Erythroblast (primary cell): ENCODE measurements at regions not wholly inside any gene's neighbourhood (a gene's known extent, or its start where the extent isn't known, plus 50 kb on each side); places are given as distances from the start of the nearest gene placed in this dataset.

Experiments
- DNase-seq, 2 experiments: peaks; one replicate each; lab custom pipeline; 2025; lab: John Stamatoyannopoulos, UW
- GATA1 ChIP-seq: IDR thresholded peaks from 2 replicates; pipeline ENCODE4 v1.6.1; 2011; ENCODE audit warnings: low read depth, mild to moderate bottlenecking, control low read depth, low read length, moderate library complexity
- POLR2A ChIP-seq: IDR thresholded peaks from 2 replicates; pipeline ENCODE4 v1.6.1; 2011; ENCODE audit warnings: mild to moderate bottlenecking, low read length

DNA sequence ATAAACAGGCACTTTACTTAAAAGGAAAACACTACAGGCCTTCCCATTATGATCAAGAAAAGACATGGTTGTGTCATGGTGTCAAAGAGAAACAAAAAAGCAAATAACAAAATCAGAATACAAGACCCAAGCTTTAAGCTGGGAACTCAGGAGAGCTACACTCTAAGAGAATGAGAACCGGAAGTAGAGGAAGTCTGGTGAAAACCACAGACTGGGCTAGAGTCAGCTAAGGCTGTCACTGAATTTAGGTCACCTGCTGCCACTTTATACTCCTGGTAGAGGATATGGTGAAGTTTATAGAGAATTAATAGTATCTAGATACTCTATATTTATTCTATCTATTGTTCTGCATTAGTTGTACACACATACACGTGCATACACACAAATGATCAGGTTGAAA, 971.7 kb downstream of the FLRT2 start:
- TF ChIP-seq POLR2A (no peak), GATA1 (no peak)
- no peak for DNase-seq

DNA sequence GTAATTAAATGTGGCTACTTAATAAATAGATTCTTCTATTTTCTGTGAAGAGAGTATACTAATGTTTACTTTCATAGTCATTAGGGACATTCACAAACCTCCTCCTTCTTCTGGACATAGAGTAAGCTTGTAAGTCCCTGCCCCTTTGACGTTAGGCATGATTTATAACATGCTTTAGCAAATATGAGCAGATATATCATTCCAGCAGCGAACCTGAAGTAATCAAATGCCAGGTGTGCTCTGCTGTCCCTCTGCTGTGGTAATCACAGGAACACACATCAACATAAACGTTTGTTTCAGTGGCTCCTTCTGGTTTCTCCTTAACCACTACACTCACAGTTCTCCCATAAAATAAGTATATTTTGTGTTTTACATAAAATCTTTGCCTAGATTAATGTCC, 961.8 kb downstream of the FLRT2 start:
- no peak for DNase-seq
- TF ChIP-seq POLR2A (no peak), GATA1 (no peak)

DNA sequence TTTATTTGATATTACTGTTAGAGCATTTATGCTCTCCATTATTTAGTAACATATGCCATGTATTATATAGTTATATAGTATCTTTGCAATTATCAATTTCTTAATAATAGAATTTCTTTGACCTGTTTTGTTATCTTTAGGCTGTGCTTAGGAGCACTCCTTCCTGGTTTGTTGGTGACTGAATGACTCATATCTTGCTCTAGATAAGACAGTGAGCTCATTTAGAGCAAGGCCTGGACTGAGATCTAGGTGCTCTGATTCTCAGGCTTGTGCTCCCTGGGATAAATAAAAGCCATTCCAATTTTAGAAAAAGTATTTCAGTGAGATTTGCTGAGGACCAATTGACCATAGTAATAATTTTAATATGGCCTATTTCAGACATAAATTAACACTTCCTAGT, 951.2 kb downstream of the FLRT2 start:
- DNase-seq, result peak in 1 of 2 experiments; percentile 2
- TF ChIP-seq GATA1, result no peak
- TF ChIP-seq POLR2A, result no peak

DNA sequence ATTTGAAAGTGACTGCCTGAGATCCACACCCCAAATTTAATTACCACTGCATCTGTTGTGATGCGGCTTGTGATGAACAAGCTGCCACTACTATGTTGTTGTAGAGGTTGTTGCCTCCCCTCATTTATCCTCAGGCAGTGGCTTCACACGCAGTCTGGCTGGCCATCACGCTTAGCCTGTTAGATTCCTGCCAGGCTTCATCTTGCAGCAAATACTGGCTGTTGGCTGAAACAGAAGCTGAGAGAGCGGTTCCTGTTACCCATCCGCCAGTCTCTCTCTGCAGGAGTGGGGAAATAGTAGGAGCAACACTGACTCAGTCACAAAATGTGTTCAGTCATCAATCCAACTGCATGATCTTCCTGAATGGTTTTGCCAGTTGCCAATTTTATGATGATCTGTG, 934.4 kb downstream of the FLRT2 start:
- no peak for DNase-seq
- no peak for TF ChIP-seq GATA1
- TF ChIP-seq POLR2A, result no peak

DNA sequence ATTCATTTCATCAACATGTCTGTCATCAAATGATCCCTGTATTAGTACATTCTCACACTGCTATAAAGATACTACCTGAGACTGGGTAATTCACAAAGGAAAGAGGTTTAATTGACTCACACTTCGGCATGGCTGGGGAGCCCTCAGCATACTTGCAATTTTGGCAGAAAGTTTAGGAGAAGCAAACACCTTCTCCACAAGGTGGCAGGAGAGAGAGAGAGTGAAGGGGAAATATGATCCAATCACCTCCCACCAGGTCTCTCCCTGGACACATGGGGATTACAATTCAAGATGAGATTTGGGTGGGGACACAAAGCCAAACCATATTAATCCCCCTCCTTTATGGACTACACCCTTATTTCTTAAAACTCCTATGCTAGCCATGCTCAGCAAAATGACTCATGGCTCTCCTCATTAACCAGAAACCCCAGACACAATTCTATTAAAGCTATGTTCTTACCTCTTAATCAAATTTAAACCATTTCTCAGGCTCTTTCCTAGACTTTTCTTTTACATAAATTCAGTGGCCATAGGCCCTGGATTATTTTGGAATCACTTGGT, 932.3 kb downstream of the FLRT2 start:
- DNase-seq, result peak; percentile 2 to 34
- TF ChIP-seq POLR2A (no peak), GATA1 (no peak)

DNA sequence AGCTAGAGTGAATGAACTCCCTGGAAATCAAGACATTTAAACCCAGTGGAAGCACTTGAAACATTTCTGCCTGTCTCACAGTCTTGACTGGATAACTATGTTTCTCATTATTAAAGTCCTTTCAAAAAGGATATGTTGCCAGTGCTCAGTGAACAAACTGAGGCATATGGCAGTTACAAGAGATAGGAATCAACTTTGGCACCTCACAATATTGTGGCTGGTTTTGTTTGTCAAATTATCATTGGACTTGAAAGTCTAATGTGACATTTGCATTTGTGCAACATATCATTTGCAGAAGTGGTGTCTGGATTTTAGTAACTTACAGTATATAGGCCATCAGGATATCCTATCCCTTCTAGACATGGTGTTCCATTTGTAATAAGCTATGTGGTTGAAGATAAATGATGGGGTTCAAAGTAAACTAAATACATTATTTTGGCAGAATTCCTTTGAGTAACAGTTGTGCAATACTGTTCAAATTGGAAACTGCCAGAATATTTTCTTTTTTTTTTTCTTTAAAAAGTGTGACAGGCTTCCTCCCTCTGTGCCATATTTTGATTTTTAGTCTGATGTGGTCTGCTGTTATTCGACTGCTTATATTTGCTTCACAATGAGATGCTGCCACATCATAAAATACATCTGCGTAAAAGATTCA, 927.7 kb downstream of the FLRT2 start:
- TF ChIP-seq POLR2A (no peak), GATA1 (no peak)
- no peak for DNase-seq

DNA sequence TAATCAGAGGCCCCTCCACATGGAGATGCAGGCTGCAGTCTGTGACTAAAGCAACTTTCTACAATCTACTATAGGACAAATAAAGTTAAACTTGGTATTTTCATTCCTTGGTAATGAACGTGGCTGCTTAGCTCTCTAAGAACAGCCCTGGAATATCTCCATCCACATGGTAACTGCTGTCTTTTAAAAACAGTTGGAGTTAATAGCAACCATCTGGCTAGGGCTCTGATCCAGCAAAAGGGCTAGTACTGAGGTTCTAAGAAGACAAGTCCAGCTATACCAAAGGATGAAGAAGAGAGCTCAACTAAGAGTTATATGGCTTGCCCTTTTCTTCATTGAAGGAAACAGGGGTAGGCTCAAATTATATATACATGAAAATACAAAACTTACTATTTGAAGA, 920.1 kb downstream of the FLRT2 start:
- no peak for TF ChIP-seq POLR2A
- no peak for TF ChIP-seq GATA1
- DNase-seq, result no peak

DNA sequence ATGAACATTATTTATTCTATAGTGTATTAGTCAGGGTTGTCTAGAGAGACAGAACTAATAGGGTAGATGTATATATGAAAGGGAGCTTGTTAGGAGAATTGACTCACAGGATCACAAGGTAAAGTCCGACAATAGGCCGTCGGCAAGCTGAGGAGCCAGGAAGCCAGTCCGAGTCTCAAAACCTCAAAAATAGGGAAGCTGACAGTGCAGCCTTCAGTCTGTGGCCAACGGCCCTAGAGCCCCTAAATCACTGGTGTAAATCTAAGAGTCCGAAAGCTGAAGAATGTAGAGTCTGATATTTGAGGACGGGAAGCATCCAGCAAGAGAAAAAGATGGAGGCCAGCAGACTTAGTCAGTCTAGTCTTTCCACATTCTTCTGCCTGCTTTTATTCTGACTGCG, 912.2 kb downstream of the FLRT2 start:
- no peak for DNase-seq
- no peak for TF ChIP-seq POLR2A

DNA sequence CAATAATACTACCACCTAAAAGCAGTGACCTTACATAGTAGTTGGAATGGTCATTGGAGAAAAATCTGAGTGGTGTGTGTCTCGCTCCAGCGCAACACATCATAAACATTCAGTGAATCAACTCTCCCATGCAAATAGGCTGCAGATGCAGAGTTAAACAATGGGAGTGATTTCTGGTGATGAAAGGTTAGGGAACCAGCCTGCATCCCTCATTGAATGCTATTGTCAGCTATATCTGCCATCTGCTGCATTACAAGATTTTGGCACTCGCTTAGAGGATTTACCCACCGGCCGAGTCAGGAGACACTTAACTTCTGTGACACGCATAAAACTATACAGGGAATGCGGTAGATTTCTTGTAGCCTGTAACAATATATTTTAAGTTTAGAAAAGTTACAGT, 900.9 kb downstream of the FLRT2 start:
- DNase-seq, result no peak
- TF ChIP-seq GATA1 (no peak), POLR2A (no peak)

DNA sequence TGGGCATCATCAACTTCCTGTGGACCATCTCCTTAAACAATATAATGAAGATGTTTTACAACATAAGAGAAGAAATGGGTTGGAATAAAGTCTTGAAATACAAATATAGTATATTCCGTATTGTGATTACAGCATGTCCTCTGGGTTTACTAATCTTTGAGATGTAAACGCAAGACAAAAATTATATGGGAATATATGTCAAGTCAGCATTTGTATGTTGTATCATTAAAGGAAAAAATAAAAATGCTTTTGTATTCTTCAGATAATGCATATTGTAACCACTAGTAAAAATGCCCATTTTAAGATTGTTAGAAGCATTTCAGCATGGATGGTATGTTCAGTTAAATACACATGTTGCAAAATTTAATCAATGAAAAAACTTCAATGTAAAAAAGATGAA, 893.3 kb downstream of the FLRT2 start:
- TF ChIP-seq GATA1 (no peak), POLR2A (no peak)
- no peak for DNase-seq

DNA sequence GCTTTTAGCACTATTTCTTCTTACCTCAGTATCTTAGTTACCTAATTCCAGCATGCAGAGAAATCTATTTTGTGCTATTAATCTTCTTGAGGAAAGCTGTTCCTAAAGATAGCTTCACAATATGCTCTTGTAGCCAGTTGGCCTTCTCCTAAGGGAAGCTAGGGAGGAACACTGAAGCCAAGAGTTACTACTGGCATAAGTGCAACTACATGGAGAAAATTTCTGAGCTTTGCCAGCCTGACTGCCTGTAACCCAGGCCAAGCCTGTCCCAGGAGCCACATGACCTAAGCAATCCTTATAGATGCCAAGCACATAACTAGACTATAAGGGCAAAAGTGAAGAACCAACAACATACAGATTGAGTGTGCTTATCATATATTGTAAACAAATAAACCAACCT, 890.2 kb downstream of the FLRT2 start:
- TF ChIP-seq POLR2A (no peak), GATA1 (no peak)
- no peak for DNase-seq

DNA sequence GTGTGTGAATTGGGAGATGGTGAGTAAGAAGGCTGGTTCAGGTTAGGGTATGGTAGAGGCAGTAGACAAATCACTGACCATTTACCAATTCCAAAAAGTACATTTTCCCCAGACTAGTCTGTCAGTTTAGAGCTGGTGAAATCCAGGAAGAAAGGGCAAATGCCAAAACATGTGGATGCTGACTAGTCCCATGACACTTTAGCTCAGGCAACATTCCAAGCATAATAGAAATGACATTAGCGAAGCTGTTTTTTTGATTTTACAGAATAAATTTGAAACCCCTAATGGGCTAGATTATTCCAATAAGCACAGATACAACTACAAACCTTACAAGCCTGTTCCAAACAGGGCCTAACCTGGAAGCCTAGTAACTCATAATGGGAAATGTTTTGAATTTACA, 884.2 kb downstream of the FLRT2 start:
- DNase-seq, result no peak
- TF ChIP-seq POLR2A (no peak), GATA1 (no peak)

DNA sequence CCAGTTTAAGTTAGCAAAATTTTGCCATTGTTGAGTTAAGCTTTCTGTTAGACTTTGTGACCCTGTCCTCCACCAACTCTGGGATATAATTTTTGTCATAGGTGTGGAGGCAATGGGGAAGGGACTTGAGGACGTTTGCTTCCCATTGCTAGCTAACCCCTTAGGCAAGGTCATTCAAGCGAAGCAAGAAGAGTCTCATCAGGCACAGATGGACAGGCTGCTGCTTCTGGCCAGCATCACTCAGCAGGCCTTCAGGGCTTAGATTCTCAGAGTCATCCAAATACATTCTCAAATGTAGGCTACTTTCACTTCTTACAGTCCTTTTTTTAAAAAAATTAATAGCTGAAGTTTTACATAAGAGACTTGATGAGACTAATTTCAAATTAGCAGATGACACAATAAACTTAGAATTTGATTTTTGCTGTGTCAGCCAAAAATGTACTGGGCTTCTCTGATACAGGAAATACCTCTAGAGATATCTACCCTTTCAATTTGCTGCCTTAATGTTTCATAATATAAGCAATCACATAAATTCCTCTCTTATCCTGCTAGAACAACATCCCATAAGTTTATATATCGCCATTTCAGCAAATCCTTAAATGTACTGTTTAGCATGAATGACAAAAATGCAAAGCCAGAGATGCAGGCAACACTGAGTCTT, 875.2 kb downstream of the FLRT2 start:
- DNase-seq, result no peak
- TF ChIP-seq POLR2A (no peak), GATA1 (no peak)

DNA sequence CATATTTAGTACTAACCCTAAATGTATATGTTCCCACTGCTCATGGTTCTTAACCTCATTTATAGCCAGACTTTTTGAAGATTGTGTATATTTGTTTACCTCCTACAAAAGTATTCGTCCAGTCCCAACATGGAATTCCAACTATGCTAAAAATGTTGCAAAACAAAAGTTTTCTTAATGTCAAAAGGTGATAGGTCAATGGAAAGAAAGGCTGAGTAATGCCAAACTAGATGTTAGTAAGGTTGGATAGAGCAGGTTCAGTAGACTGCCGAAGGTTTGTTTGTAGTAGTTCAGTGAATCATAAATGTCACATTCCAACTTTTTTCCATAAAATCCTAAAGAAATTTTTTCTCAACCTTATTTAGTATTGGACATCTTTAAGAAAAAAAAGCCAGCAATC, 874.5 kb downstream of the FLRT2 start:
- DNase-seq, result no peak
- TF ChIP-seq POLR2A (no peak), GATA1 (no peak)

DNA sequence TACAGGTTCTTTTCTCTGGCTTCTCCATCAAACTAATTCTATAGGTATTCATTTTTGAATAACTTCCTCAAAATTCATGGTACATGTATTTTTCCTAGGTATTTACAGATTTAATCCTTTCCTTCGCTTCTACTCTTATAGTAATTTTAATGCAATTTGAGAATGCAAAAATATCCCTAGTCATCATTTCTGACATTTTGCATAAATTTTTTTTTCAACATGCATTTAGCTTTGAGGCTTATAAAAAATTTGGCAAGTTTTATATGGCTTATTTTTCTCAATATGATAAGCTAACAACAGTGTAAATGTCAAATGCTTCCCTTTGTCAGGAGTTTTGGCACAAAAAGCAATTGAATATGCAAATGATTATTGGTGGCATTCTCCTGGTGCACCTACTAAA, 872.6 kb downstream of the FLRT2 start:
- TF ChIP-seq GATA1, result no peak
- no peak for TF ChIP-seq POLR2A
- DNase-seq, result no peak
